Psoas muscle (tissue), 7 donors: ENCODE measurements at regions not wholly inside any gene's neighbourhood (a gene's known extent, or its start where the extent isn't known, plus 50 kb on each side); places are given as distances from the start of the nearest gene placed in this dataset.

Experiments used
- ATAC-seq, 4 donors: fragments of 200-7000 bp; cut with Tn5 transposase; one replicate each; pipeline ENCODE4 v1.9.1; 2020; ENCODE audit warnings: moderate library complexity in 3 of 4, mild to moderate bottlenecking in 2 of 4
- DNase-seq, 2 donors: peaks; one replicate each; pipeline ENCODE4 v3.0.0-alpha.2; 2020
- H3K27ac ChIP-seq: fragments of 200-600 bp; one replicate; pipeline ENCODE4 v1.8.0; 2022
- H3K27me3 ChIP-seq, 3 donors: fragments of 200-600 bp in 1 of 3; one replicate each; pipeline versions ENCODE4 v1.6.1 to v1.8.0; 2013 to 2022; ENCODE audit warnings: low read length in 2 of 3, mild to moderate bottlenecking in 2 of 3, moderate library complexity in 1 of 3; ENCODE audit not compliant: insufficient read depth in 3 of 3
- H3K36me3 ChIP-seq, 2 donors: fragments of 200-600 bp in 1 of 2; one replicate each; pipeline versions ENCODE4 v1.6.1 to v1.8.0; 2013 to 2022; ENCODE audit warnings: low read depth in 1 of 2, mild to moderate bottlenecking in 1 of 2, moderate library complexity in 1 of 2; ENCODE audit not compliant: insufficient read depth in 1 of 2
- H3K4me1 ChIP-seq: fragments of 200-600 bp; one replicate; pipeline ENCODE4 v1.8.0; 2022
- H3K4me3 ChIP-seq: fragments of 200-600 bp; one replicate; pipeline ENCODE4 v1.8.0; 2022; ENCODE audit warnings: mild to moderate bottlenecking
- H3K9me3 ChIP-seq: fragments of 200-600 bp; one replicate; pipeline ENCODE4 v1.8.0; 2022
- WGBS, 3 donors: extraction: QIAGEN DNeasy Blood & Tissue Kit; methylation state at CpG; one replicate each; pipeline versions ENCODE4 v1.1.6 to v1.1.7; 2013; 5-methylcytosine and 5-hydroxymethylcytosine counted together
- intact Hi-C, 2 donors: fragments of 100-400 bp; cut with DNase I; formaldehyde crosslinking; loops; one replicate each; pipeline versions ENCODE4 v1.11.0 to v1.14.2; 2022
- TF ChIP-seq, protein P1 (sequence below): fragments of 200-600 bp; IDR thresholded peaks from one replicate; pipeline ENCODE4 v1.8.0; 2022; ENCODE audit warnings: antibody characterized with exemption
- donor health status: healthy with polysubstance abuse.
- donor health status: DM: no; HTN: no; CAD: no; lungs with moderate emphysema.
- donor health status: Bipolar disorder and iron deficiency.
- donor health status: healthy.
- donor health status: DM: yes; HTN: yes; CAD: no.
- donor health status: DM: no; HTN: no; CAD: no.
- donor health status: DM: yes; HTN: yes; CAD: no.

- H3K4me1 ChIP-seq: no peaks in the 10 kb centered on the region
- WGBS, 3 donors: 96 to 98% (median 97%) methylated on average over 2 of the region's 2 CpGs
- TF ChIP-seq, protein P1, sequence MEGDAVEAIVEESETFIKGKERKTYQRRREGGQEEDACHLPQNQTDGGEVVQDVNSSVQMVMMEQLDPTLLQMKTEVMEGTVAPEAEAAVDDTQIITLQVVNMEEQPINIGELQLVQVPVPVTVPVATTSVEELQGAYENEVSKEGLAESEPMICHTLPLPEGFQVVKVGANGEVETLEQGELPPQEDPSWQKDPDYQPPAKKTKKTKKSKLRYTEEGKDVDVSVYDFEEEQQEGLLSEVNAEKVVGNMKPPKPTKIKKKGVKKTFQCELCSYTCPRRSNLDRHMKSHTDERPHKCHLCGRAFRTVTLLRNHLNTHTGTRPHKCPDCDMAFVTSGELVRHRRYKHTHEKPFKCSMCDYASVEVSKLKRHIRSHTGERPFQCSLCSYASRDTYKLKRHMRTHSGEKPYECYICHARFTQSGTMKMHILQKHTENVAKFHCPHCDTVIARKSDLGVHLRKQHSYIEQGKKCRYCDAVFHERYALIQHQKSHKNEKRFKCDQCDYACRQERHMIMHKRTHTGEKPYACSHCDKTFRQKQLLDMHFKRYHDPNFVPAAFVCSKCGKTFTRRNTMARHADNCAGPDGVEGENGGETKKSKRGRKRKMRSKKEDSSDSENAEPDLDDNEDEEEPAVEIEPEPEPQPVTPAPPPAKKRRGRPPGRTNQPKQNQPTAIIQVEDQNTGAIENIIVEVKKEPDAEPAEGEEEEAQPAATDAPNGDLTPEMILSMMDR: no peak
- intact Hi-C loops: no loop called here
- H3K27me3 ChIP-seq: no peaks in the 10 kb centered on the region
- H3K27ac ChIP-seq: no peak overlapping the region
- no peak overlapping the region for H3K4me3 ChIP-seq
- DNase-seq (no peak), ATAC-seq (no peak)
- H3K36me3 ChIP-seq: no peaks in the 10 kb centered on the region
- no peaks in the 10 kb centered on the region for H3K9me3 ChIP-seq
Observed at GRCh38 chr2:7357993-7358392, 440.8 kb downstream of the RNF144A start.

GRCh38 chr2:7358865-7359447 lies 441.7 kb downstream of the RNF144A start:
- Histone ChIP-seq H3K4me1 (no peaks in the 10 kb centered on the region), H3K9me3 (no peaks in the 10 kb centered on the region), H3K36me3 (no peaks in the 10 kb centered on the region), H3K4me3 (no peak overlapping the region), H3K27ac (no peak overlapping the region), H3K27me3 (no peaks in the 10 kb centered on the region)
- TF ChIP-seq, protein P1: no peak
- 56 to 62% (median 58%) methylated on average over 8 of the region's 8 CpGs for WGBS, 3 donors
- no peak for DNase-seq
- intact Hi-C loops: no loop called here
- no peak for ATAC-seq

DNA sequence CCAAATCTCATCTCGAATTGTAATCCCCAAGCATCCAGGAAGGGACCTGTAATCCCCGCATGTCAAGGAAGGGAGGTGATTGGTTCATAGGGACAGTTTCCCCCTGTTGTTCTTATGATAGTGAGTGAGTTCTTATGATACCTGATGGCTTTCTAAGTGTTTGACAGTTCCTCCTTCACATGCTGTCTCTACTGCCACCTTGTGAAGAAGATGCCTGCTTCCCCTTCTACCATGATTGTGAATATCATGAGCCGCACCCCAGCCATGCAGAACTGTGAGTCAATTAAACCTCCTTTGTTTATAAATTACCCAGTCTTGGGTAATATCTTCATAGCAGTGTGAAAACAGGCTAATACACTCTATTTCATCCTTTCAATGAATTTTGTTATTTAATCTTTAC lies 446.7 kb downstream of the RNF144A start:
- intact Hi-C loops: no loop called here
- TF ChIP-seq, protein P1: no peak
- Histone ChIP-seq H3K9me3 (peaks cover 14% of the 10 kb centered on the region), H3K4me3 (no peak overlapping the region), H3K4me1 (no peaks in the 10 kb centered on the region), H3K27ac (no peak overlapping the region), H3K27me3 (no peaks in the 10 kb centered on the region), H3K36me3 (no peaks in the 10 kb centered on the region)
- no peak for DNase-seq
- 71 to 95% (median 79%) methylated on average over 3 of the region's 3 CpGs for WGBS, 3 donors
- ATAC-seq: no peak

DNA sequence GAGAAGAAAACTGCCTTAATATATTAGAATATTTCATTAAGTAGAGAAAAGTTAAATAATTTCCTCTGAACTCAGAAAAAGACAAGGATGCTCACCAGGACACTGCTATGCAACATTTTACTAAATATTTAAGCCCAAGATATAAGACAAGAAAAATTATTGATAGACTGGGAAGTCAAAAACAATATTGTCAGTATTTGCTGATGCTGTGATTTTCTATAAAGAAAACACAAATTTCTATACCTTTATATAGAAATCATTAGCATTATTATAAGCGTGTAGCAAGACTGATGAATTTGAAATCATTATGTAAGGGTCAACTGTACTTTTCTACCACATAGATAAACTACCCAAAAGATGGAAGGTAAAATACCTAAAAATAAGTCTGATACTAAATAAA lies 451.0 kb downstream of the RNF144A start:
- no peak for DNase-seq
- Histone ChIP-seq H3K9me3 (peaks cover 14% of the 10 kb centered on the region), H3K27ac (no peak overlapping the region), H3K4me1 (no peaks in the 10 kb centered on the region), H3K27me3 (no peaks in the 10 kb centered on the region), H3K4me3 (no peak overlapping the region), H3K36me3 (no peaks in the 10 kb centered on the region)
- ATAC-seq: no peak
- 97 to 98% (median 98%) methylated on average over 1 of the region's 1 CpG for WGBS, 3 donors
- TF ChIP-seq, protein P1: no peak
- intact Hi-C loops: no loop called here

- Histone ChIP-seq H3K27me3 (no peaks in the 10 kb centered on the region), H3K9me3 (peaks cover 4% of the 10 kb centered on the region), H3K36me3 (no peaks in the 10 kb centered on the region), H3K4me3 (no peak overlapping the region), H3K4me1 (no peaks in the 10 kb centered on the region), H3K27ac (no peak overlapping the region)
- TF ChIP-seq, protein P1: no peak
- 90 to 95% (median 93%) methylated on average over 1 of the region's 1 CpG for WGBS, 3 donors
- no peak for ATAC-seq
- intact Hi-C loops: no loop called here
- no peak for DNase-seq
Observed at GRCh38 chr2:7373156-7373555, 455.9 kb downstream of the RNF144A start.
